Loucy (cell line): ENCODE measurements at regions not wholly inside any gene's neighbourhood (a gene's known extent, or its start where the extent isn't known, plus 50 kb on each side); places are given as distances from the start of the nearest gene placed in this dataset.

ENCODE experiments used
- EZH2phosphoT487 ChIP-seq: fragments of 200-600 bp; IDR thresholded peaks from 2 replicates; pipeline ENCODE4 v1.6.1; 2018; ENCODE audit warnings: antibody characterized with exemption, mild to moderate bottlenecking, moderate library complexity, borderline replicate concordance
- TF ChIP-seq, protein P1 (sequence below): fragments of 200-600 bp; sonication (generic); conservative IDR thresholded peaks from 2 replicates; pipeline ENCODE4 v1.5.1; 2014; ENCODE audit warnings: mild to moderate bottlenecking, antibody characterized with exemption, low read length

GRCh38 chr4:155497306-155497705 is 120.5 kb upstream of the MAP9 start:
- TF ChIP-seq, protein P1, sequence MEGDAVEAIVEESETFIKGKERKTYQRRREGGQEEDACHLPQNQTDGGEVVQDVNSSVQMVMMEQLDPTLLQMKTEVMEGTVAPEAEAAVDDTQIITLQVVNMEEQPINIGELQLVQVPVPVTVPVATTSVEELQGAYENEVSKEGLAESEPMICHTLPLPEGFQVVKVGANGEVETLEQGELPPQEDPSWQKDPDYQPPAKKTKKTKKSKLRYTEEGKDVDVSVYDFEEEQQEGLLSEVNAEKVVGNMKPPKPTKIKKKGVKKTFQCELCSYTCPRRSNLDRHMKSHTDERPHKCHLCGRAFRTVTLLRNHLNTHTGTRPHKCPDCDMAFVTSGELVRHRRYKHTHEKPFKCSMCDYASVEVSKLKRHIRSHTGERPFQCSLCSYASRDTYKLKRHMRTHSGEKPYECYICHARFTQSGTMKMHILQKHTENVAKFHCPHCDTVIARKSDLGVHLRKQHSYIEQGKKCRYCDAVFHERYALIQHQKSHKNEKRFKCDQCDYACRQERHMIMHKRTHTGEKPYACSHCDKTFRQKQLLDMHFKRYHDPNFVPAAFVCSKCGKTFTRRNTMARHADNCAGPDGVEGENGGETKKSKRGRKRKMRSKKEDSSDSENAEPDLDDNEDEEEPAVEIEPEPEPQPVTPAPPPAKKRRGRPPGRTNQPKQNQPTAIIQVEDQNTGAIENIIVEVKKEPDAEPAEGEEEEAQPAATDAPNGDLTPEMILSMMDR = peak; percentile 43; the same call in 1 of the 2 replicates
- TF ChIP-seq EZH2phosphoT487 = no peak
